DOHH2 (cell line): ENCODE measurements at regions not wholly inside any gene's neighbourhood (a gene's known extent, or its start where the extent isn't known, plus 50 kb on each side); places are given as distances from the start of the nearest gene placed in this dataset.

Source experiments
- H3F3A ChIP-seq: fragments of 200-600 bp; sonication (generic), shearing (Covaris generic); 2 replicates; pipeline ENCODE4 v1.6.0; 2016; ENCODE audit warnings: antibody characterized with exemption, mild to moderate bottlenecking; ENCODE audit not compliant: control insufficient read depth, insufficient read depth
- H3K27ac ChIP-seq: fragments of 200-600 bp; sonication (generic); 2 replicates; pipeline ENCODE4 v1.5.1; 2014; ENCODE audit warnings: low read depth, mild to moderate bottlenecking, low read length, moderate library complexity
- H3K27me3 ChIP-seq: fragments of 200-600 bp; sonication (generic); 2 replicates; pipeline ENCODE4 v1.6.1; 2014; ENCODE audit warnings: mild to moderate bottlenecking, low read length, mixed read lengths; ENCODE audit not compliant: control insufficient read depth
- H3K36me3 ChIP-seq: fragments of 200-600 bp; sonication (generic); 2 replicates; pipeline ENCODE4 v1.6.1; 2014; ENCODE audit warnings: mild to moderate bottlenecking, low read length, moderate library complexity, mixed read lengths; ENCODE audit not compliant: control insufficient read depth
- H3K4me1 ChIP-seq: fragments of 200-600 bp; sonication (generic); 2 replicates; pipeline ENCODE4 v1.6.1; 2014; ENCODE audit warnings: mild to moderate bottlenecking, low read length, mixed read lengths; ENCODE audit not compliant: control insufficient read depth
- H3K4me2 ChIP-seq: fragments of 200-600 bp; sonication (generic); 2 replicates; pipeline ENCODE4 v1.6.0; 2014; ENCODE audit warnings: mild to moderate bottlenecking, low read length, moderate library complexity
- H3K4me3 ChIP-seq: fragments of 200-600 bp; sonication (generic); 2 replicates; pipeline ENCODE4 v1.5.1; 2014; ENCODE audit warnings: mild to moderate bottlenecking, low read length, mixed read lengths
- H3K79me2 ChIP-seq: fragments of 200-600 bp; sonication (generic); 2 replicates; pipeline ENCODE4 v1.6.1; 2014; ENCODE audit warnings: mild to moderate bottlenecking, low read length, mixed read lengths; ENCODE audit not compliant: control insufficient read depth
- H3K9me2 ChIP-seq: fragments of 200-600 bp; sonication (generic); replicated peaks from 2 replicates; pipeline ENCODE4 v1.6.1; 2014; ENCODE audit warnings: mild to moderate bottlenecking, low read length, mixed read lengths; ENCODE audit not compliant: control insufficient read depth
- H3K9me3 ChIP-seq: fragments of 200-600 bp; sonication (generic); 2 replicates; pipeline ENCODE4 v1.6.1; 2014; ENCODE audit warnings: antibody characterized with exemption, low read length, mixed read lengths; ENCODE audit not compliant: control insufficient read depth, insufficient read depth
- H4K20me1 ChIP-seq: fragments of 200-600 bp; sonication (generic); 2 replicates; pipeline ENCODE4 v1.6.0; 2014; ENCODE audit warnings: low read depth, mild to moderate bottlenecking, antibody characterized with exemption, low read length, moderate library complexity; ENCODE audit not compliant: control insufficient read depth, insufficient read depth
- EZH2phosphoT487 ChIP-seq: fragments of 200-600 bp; sonication (generic); IDR thresholded peaks from 2 replicates; pipeline ENCODE4 v1.6.1; 2017; ENCODE audit warnings: borderline replicate concordance, mild to moderate bottlenecking, antibody characterized with exemption, low read length, moderate library complexity, mixed read lengths
- TF ChIP-seq, protein P1 (sequence below): fragments of 200-600 bp; sonication (generic); IDR thresholded peaks from one replicate; pipeline ENCODE4 v1.5.1; 2014; ENCODE audit warnings: antibody characterized with exemption, mild to moderate bottlenecking, low read depth, low read length; ENCODE audit not compliant: poor library complexity, severe bottlenecking

DNA sequence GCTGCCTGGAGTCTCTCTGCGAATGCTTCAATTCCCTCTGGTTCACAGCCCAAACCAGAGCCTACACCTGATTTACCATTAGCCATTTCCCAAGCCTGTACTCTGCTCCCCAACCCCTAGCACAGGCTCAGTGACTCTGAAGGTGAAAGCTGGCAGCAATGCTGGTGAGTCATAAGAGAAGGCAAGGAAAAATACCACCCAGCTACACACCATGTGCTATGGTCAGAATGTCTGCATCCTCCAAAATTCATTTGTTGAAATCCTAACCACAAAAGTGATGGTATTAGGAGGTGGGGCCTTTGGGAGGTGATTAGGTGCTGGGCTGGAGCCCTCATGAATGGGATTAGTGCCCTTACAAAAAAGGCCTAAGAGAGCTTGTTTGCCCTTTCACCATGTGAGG lies 117.1 kb upstream of the TJP1 start:
- Histone ChIP-seq H3K27me3 (peaks cover under 1% of the 10 kb centered on the region; the same call in 1 of the 2 replicates), H3K4me2 (no peak overlapping the region), H3F3A (no peaks in the 10 kb centered on the region), H4K20me1 (no peaks in the 10 kb centered on the region), H3K4me3 (no peak overlapping the region), H3K9me3 (no peaks in the 10 kb centered on the region), H3K36me3 (no peaks in the 10 kb centered on the region), H3K4me1 (no peaks in the 10 kb centered on the region), H3K27ac (no peak overlapping the region), H3K9me2 (no peaks in the 10 kb centered on the region), H3K79me2 (no peaks in the 10 kb centered on the region)
- TF ChIP-seq, protein P1, sequence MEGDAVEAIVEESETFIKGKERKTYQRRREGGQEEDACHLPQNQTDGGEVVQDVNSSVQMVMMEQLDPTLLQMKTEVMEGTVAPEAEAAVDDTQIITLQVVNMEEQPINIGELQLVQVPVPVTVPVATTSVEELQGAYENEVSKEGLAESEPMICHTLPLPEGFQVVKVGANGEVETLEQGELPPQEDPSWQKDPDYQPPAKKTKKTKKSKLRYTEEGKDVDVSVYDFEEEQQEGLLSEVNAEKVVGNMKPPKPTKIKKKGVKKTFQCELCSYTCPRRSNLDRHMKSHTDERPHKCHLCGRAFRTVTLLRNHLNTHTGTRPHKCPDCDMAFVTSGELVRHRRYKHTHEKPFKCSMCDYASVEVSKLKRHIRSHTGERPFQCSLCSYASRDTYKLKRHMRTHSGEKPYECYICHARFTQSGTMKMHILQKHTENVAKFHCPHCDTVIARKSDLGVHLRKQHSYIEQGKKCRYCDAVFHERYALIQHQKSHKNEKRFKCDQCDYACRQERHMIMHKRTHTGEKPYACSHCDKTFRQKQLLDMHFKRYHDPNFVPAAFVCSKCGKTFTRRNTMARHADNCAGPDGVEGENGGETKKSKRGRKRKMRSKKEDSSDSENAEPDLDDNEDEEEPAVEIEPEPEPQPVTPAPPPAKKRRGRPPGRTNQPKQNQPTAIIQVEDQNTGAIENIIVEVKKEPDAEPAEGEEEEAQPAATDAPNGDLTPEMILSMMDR = no peak
- TF ChIP-seq EZH2phosphoT487 = no peak

DNA sequence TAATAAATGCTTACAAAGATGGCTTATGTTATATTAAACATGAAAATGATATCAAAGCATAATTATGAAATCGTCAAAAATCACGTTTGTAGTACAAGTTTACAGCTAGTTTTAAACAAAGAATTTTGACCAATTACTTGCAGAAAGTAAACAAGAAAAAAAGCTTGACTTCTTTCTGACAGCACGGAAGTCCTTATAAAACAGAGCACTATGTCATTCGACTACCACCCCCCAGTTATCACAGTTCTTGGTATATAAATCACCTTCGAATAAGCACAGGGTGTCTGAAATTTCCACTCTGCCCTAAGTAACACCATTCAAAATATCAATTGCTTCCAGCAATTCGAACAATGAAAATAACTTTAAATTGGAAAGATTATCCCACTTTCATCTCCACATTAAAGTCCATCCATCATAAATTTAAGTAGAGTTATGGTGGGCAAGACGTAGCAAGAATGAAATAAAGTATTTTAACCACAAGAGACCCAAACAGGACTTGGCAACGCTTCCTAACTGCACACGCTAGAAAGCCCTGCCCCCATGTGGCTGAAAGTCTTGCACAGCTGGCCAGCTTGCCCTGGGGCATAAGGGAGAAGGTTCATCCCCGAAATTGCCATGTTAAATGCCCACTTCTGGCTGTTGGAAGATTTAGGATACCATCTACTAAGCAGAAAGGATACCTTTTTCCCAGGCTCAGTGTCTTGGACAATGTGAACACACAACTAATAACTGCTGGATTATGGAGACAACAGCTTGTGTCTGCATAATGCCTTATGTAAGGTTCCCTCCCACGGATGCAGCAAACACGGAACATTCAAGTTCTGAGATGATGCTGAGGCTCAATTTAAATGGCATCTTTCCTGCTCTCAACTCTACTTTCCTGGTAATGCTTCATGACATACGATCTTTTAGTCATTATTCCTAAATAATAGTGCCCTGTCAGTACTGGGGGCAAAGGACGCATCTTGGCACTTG lies 116.4 kb upstream of the TJP1 start:
- Histone ChIP-seq H4K20me1 (no peaks in the 10 kb centered on the region), H3K27ac (no peak overlapping the region), H3K9me2 (no peaks in the 10 kb centered on the region), H3K36me3 (no peaks in the 10 kb centered on the region), H3K79me2 (no peaks in the 10 kb centered on the region), H3K4me1 (no peaks in the 10 kb centered on the region), H3F3A (no peaks in the 10 kb centered on the region), H3K4me2 (no peak overlapping the region), H3K27me3 (peaks cover 3% of the 10 kb centered on the region), H3K4me3 (no peak overlapping the region), H3K9me3 (no peaks in the 10 kb centered on the region)
- TF ChIP-seq EZH2phosphoT487 = no peak
- TF ChIP-seq, protein P1 = no peak

DNA sequence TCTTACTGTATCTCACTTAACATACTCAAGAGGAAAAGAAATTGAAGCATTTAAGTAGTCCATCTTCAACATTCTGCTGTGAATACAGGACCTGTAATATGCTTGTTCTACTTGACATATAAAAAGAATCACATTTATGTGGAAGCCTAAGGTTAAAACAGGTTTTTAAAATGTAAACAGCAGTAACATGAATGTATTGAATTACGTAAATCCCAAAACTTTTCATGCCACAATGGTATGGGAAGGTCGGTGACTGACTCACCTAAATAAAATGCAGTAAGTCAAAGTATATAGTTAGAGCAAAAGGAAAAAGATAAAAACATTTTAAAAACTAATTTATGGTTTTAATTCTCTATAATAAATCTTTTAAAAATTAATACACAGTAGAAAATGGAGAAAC lies 115.7 kb upstream of the TJP1 start:
- no peak overlapping the region for H3K4me3 ChIP-seq
- no peak overlapping the region for H3K27ac ChIP-seq
- no peaks in the 10 kb centered on the region for H3K9me2 ChIP-seq
- TF ChIP-seq, protein P1 = no peak
- TF ChIP-seq EZH2phosphoT487 = no peak
- no peak overlapping the region for H3K4me2 ChIP-seq
- H3K36me3 ChIP-seq = no peaks in the 10 kb centered on the region
- no peaks in the 10 kb centered on the region for H3F3A ChIP-seq
- H3K9me3 ChIP-seq = no peaks in the 10 kb centered on the region
- H3K27me3 ChIP-seq = peaks cover 3% of the 10 kb centered on the region
- no peaks in the 10 kb centered on the region for H3K4me1 ChIP-seq
- no peaks in the 10 kb centered on the region for H3K79me2 ChIP-seq
- no peaks in the 10 kb centered on the region for H4K20me1 ChIP-seq
